ENCODE measurements at regions not wholly inside any gene's neighbourhood (a gene's known extent, or its start where the extent isn't known, plus 50 kb on each side); places are given as distances from the start of the nearest gene placed in this dataset.
A peak's percentile ranks its signal among the peaks of the same experiment; 100 is the strongest.

GRCh38 chr6:14715076-14715475 lies 530.8 kb upstream of the JARID2 start:
- TF ChIP-seq CTCF (IDR thresholded peaks at IDR 0.05): no peak
- intact Hi-C loops (cut with micrococcal nuclease): no loop called here
- Mint-ChIP-seq H3K9me3 (peaks cover 5% of the 10 kb centered on the region), H3K27ac (no peak overlapping the region), H3K4me1 (peaks cover 55% of the 10 kb centered on the region), H3K27me3 (no peaks in the 10 kb centered on the region), H3K4me3 (no peak overlapping the region), H3K36me3 (ENCODE audit: low read depth) (no peaks in the 10 kb centered on the region)
- ChIA-PET POLR2A (no interaction called here), CTCF (no interaction called here)
- DNase-seq (no peak), ATAC-seq (ENCODE audit: low read depth) (no peak)

- peaks cover 63% of the 10 kb centered on the region for H3K4me1 Mint-ChIP-seq
- no peaks in the 10 kb centered on the region for H3K9me3 Mint-ChIP-seq
- H3K36me3 Mint-ChIP-seq (ENCODE audit: low read depth): no peaks in the 10 kb centered on the region
- ATAC-seq (ENCODE audit: low read depth) (no peak), DNase-seq (no peak)
- H3K4me3 Mint-ChIP-seq: no peak overlapping the region
- CTCF ChIA-PET: no interaction called here
- intact Hi-C loops (cut with micrococcal nuclease): no loop called here
- H3K27me3 Mint-ChIP-seq: no peaks in the 10 kb centered on the region
- POLR2A ChIA-PET: interaction anchor here (0.6 to 1.8 kb wide), 2 partner anchors 12 to 538 kb away, joined by 5 to 6 read pairs; no protein-coding TSS in a partner anchor
- H3K27ac Mint-ChIP-seq: peak overlapping the region; percentile 38
- TF ChIP-seq CTCF (IDR thresholded peaks at IDR 0.05): no peak
These were observed 529.2 kb upstream of the JARID2 start for GRCh38 chr6:14716499-14717146.

GRCh38 chr6:14717307-14717706 lies 528.6 kb upstream of the JARID2 start:
- DNase-seq (no peak), ATAC-seq (ENCODE audit: low read depth) (peak; percentile 66)
- H3K4me1 Mint-ChIP-seq: peaks cover 70% of the 10 kb centered on the region
- peak overlapping the region; percentile 46 for H3K27ac Mint-ChIP-seq
- no peaks in the 10 kb centered on the region for H3K36me3 Mint-ChIP-seq (ENCODE audit: low read depth)
- no peaks in the 10 kb centered on the region for H3K27me3 Mint-ChIP-seq
- peak overlapping the region; percentile 29 for H3K4me3 Mint-ChIP-seq
- H3K9me3 Mint-ChIP-seq: no peaks in the 10 kb centered on the region
- POLR2A ChIA-PET: interaction anchor here (1.8 kb wide), 1 partner anchor 12 kb away, joined by 5 read pairs; no protein-coding TSS in a partner anchor
- intact Hi-C loops (cut with micrococcal nuclease): no loop called here
- no peak for TF ChIP-seq CTCF (IDR thresholded peaks at IDR 0.05)
- CTCF ChIA-PET: interaction anchor here (0.7 kb wide), 1 partner anchor 673 kb away, joined by 3 read pairs; no protein-coding TSS in a partner anchor

- no peaks in the 10 kb centered on the region for H3K36me3 Mint-ChIP-seq (ENCODE audit: low read depth)
- intact Hi-C loops (cut with micrococcal nuclease): loop anchor here (1.0 kb wide), 1 partner anchor 15 kb away; no protein-coding TSS in a partner anchor
- peak overlapping the region; percentile 86 for H3K27ac Mint-ChIP-seq
- no peak for ATAC-seq (ENCODE audit: low read depth)
- TF ChIP-seq CTCF (IDR thresholded peaks at IDR 0.05): no peak
- ChIA-PET POLR2A (interaction anchor here (0.5 kb wide), 1 partner anchor 158 kb away, joined by 3 read pairs; no protein-coding TSS in a partner anchor), CTCF (interaction anchor here (1.2 kb wide), 1 partner anchor 58 kb away, joined by 3 read pairs; no protein-coding TSS in a partner anchor)
- peaks cover 3% of the 10 kb centered on the region for H3K9me3 Mint-ChIP-seq
- no peak for DNase-seq
- H3K4me3 Mint-ChIP-seq: peak overlapping the region; percentile 67
- H3K4me1 Mint-ChIP-seq: peaks cover 85% of the 10 kb centered on the region
- no peaks in the 10 kb centered on the region for H3K27me3 Mint-ChIP-seq
These were observed 527.0 kb upstream of the JARID2 start for GRCh38 chr6:14718861-14719260.

- peak overlapping the region; percentile 86 for H3K27ac Mint-ChIP-seq
- H3K4me3 Mint-ChIP-seq: peak overlapping the region; percentile 67
- ChIA-PET CTCF (interaction anchor here (1.2 kb wide), 1 partner anchor 58 kb away, joined by 3 read pairs; no protein-coding TSS in a partner anchor), POLR2A (interaction anchor here (0.5 kb wide), 1 partner anchor 157 kb away, joined by 3 read pairs; no protein-coding TSS in a partner anchor)
- intact Hi-C loops (cut with micrococcal nuclease): loop anchor here (1.0 kb wide), 1 partner anchor 15 kb away; no protein-coding TSS in a partner anchor
- no peaks in the 10 kb centered on the region for H3K27me3 Mint-ChIP-seq
- peaks cover 4% of the 10 kb centered on the region for H3K9me3 Mint-ChIP-seq
- peaks cover 88% of the 10 kb centered on the region for H3K4me1 Mint-ChIP-seq
- peak; percentile 26 for ATAC-seq (ENCODE audit: low read depth)
- H3K36me3 Mint-ChIP-seq (ENCODE audit: low read depth): no peaks in the 10 kb centered on the region
- no peak for TF ChIP-seq CTCF (IDR thresholded peaks at IDR 0.05)
- DNase-seq: no peak
These were observed 526.6 kb upstream of the JARID2 start for GRCh38 chr6:14719270-14719669.

Data from activated B cell treated with CpG ODN at 0.5 μM for 24 hours (primary cell).